ENCODE measurements at regions not wholly inside any gene's neighbourhood (a gene's known extent, or its start where the extent isn't known, plus 50 kb on each side); places are given as distances from the start of the nearest gene placed in this dataset.

- no peak overlapping the region for H3K4me3 Mint-ChIP-seq
- POLR2A ChIA-PET, result no interaction called here
- H3K27me3 Mint-ChIP-seq, result no peaks in the 10 kb centered on the region
- intact Hi-C loops (cut with micrococcal nuclease), result no loop called here
- no peaks in the 10 kb centered on the region for H3K36me3 Mint-ChIP-seq (ENCODE audit: low read depth)
- no peak for TF ChIP-seq CTCF (IDR thresholded peaks at IDR 0.05)
- no peak overlapping the region for H3K27ac Mint-ChIP-seq
- peaks cover 3% of the 10 kb centered on the region for H3K9me3 Mint-ChIP-seq
- no peak for DNase-seq
- ATAC-seq (ENCODE audit: low read depth), result no peak
- no peaks in the 10 kb centered on the region for H3K4me1 Mint-ChIP-seq
- CTCF ChIA-PET, result no interaction called here
Observed at GRCh38 chr10:55062349-55062748, 261.3 kb upstream of the PCDH15 start.

GRCh38 chr10:55058800-55059199 is 257.8 kb upstream of the PCDH15 start:
- intact Hi-C loops (cut with micrococcal nuclease), result no loop called here
- H3K27ac Mint-ChIP-seq, result no peak overlapping the region
- no peaks in the 10 kb centered on the region for H3K36me3 Mint-ChIP-seq (ENCODE audit: low read depth)
- H3K4me3 Mint-ChIP-seq, result no peak overlapping the region
- ChIA-PET POLR2A (no interaction called here), CTCF (no interaction called here)
- no peak for DNase-seq
- H3K4me1 Mint-ChIP-seq, result no peaks in the 10 kb centered on the region
- peaks cover 5% of the 10 kb centered on the region for H3K9me3 Mint-ChIP-seq
- no peaks in the 10 kb centered on the region for H3K27me3 Mint-ChIP-seq
- no peak for ATAC-seq (ENCODE audit: low read depth)
- no peak for TF ChIP-seq CTCF (IDR thresholded peaks at IDR 0.05)

GRCh38 chr10:55051515-55051914 is 250.5 kb upstream of the PCDH15 start:
- no peak for DNase-seq
- ATAC-seq (ENCODE audit: low read depth), result no peak
- CTCF ChIA-PET, result no interaction called here
- intact Hi-C loops (cut with micrococcal nuclease), result no loop called here
- H3K27ac Mint-ChIP-seq, result no peak overlapping the region
- peaks cover 5% of the 10 kb centered on the region for H3K9me3 Mint-ChIP-seq
- H3K4me1 Mint-ChIP-seq, result no peaks in the 10 kb centered on the region
- TF ChIP-seq CTCF (IDR thresholded peaks at IDR 0.05), result no peak
- no peak overlapping the region for H3K4me3 Mint-ChIP-seq
- POLR2A ChIA-PET, result no interaction called here
- H3K36me3 Mint-ChIP-seq (ENCODE audit: low read depth), result no peaks in the 10 kb centered on the region
- H3K27me3 Mint-ChIP-seq, result no peaks in the 10 kb centered on the region

GRCh38 chr10:55048830-55049498 is 247.9 kb upstream of the PCDH15 start:
- ChIA-PET CTCF (no interaction called here), POLR2A (no interaction called here)
- Mint-ChIP-seq H3K27me3 (no peaks in the 10 kb centered on the region), H3K4me3 (no peak overlapping the region), H3K36me3 (ENCODE audit: low read depth) (no peaks in the 10 kb centered on the region), H3K9me3 (no peaks in the 10 kb centered on the region), H3K4me1 (no peaks in the 10 kb centered on the region), H3K27ac (no peak overlapping the region)
- intact Hi-C loops (cut with micrococcal nuclease), result no loop called here
- DNase-seq (no peak), ATAC-seq (ENCODE audit: low read depth) (no peak)
- no peak for TF ChIP-seq CTCF (IDR thresholded peaks at IDR 0.05)

- H3K27me3 Mint-ChIP-seq, result no peaks in the 10 kb centered on the region
- H3K4me1 Mint-ChIP-seq, result no peaks in the 10 kb centered on the region
- no peak overlapping the region for H3K27ac Mint-ChIP-seq
- ChIA-PET CTCF (no interaction called here), POLR2A (no interaction called here)
- no peak for DNase-seq
- no peak for ATAC-seq (ENCODE audit: low read depth)
- no peak overlapping the region for H3K4me3 Mint-ChIP-seq
- no peak for TF ChIP-seq CTCF (IDR thresholded peaks at IDR 0.05)
- no peaks in the 10 kb centered on the region for H3K36me3 Mint-ChIP-seq (ENCODE audit: low read depth)
- no peaks in the 10 kb centered on the region for H3K9me3 Mint-ChIP-seq
- intact Hi-C loops (cut with micrococcal nuclease), result no loop called here
Observed at GRCh38 chr10:55043540-55043939, 242.5 kb upstream of the PCDH15 start.

Measured in activated B cell treated with CpG ODN at 0.5 μM for 24 hours (primary cell).